H1 (cell line): ENCODE measurements at regions not wholly inside any gene's neighbourhood (a gene's known extent, or its start where the extent isn't known, plus 50 kb on each side); places are given as distances from the start of the nearest gene placed in this dataset.

Experiments used
- CTCF ChIA-PET: fragments of 300-600 bp; sonication (Branson Sonifier 250); formaldehyde crosslinking; loops from one replicate; lab custom pipeline; 2021; ENCODE audit not compliant: partially characterized antibody; lab: Charles Lee
- POLR2A ChIA-PET: fragments of 300-600 bp; sonication (Branson Sonifier 250); formaldehyde crosslinking; loops from one replicate; lab custom pipeline; 2021; ENCODE audit warnings: inconsistent platforms; ENCODE audit not compliant: partially characterized antibody; lab: Charles Lee
- DNase-seq, 2 experiments: peaks; one replicate each; pipeline versions ENCODE4 v3.0.0 to v3.0.0-alpha.2; 2010 to 2022; ENCODE audit warnings: low spot score in 2 of 2, low read depth in 1 of 2, mixed read lengths in 1 of 2
- FAIRE-seq: peaks from 2 replicates; lab custom pipeline; 2011; peaks lifted over from hg19 to GRCh38; lab: Jason Lieb, UNC
- H2AFZ ChIP-seq: 2 replicates; pipeline ENCODE4 v1.8.1; 2012; ENCODE audit warnings: low read length, inconsistent platforms
- H2AK5ac ChIP-seq: 2 replicates; pipeline ENCODE4 v1.6.1; 2013; ENCODE audit warnings: low read depth, low read length
- H2BK120ac ChIP-seq: replicated peaks from 2 replicates; pipeline ENCODE3; 2013; ENCODE audit warnings: low read depth, low read length, inconsistent platforms
- H2BK12ac ChIP-seq: 2 replicates; pipeline ENCODE4 v1.6.1; 2013; ENCODE audit warnings: low read depth, low read length
- H2BK15ac ChIP-seq: 2 replicates; pipeline ENCODE4 v1.6.1; 2013; ENCODE audit warnings: low read length
- H2BK20ac ChIP-seq: 2 replicates; pipeline ENCODE4 v1.6.1; 2013; ENCODE audit warnings: low read length
- H2BK5ac ChIP-seq: 2 replicates; pipeline ENCODE4 v1.6.1; 2013; ENCODE audit warnings: low read depth, low read length
- H3K14ac ChIP-seq: 2 replicates; pipeline ENCODE4 v1.6.1; 2013; ENCODE audit warnings: inconsistent platforms; ENCODE audit not compliant: insufficient read length
- H3K18ac ChIP-seq: 2 replicates; pipeline ENCODE4 v1.6.1; 2013; ENCODE audit warnings: low read length; ENCODE audit errors: extremely low read depth
- H3K23ac ChIP-seq: 2 replicates; pipeline ENCODE4 v1.6.1; 2013; ENCODE audit warnings: inconsistent platforms; ENCODE audit not compliant: insufficient read length
- H3K23me2 ChIP-seq: 2 replicates; pipeline ENCODE4 v1.6.1; 2013; ENCODE audit warnings: low read depth, low read length
- H3K27ac ChIP-seq: 2 replicates; pipeline ENCODE4 v1.6.1; 2011; ENCODE audit warnings: low read depth, low read length, inconsistent platforms
- H3K27me3 ChIP-seq, 4 experiments: replicated peaks in 1 of 4; 1 replicate in 1 of 4; 2 replicates in 3 of 4; pipeline versions ENCODE4 v1.6.1 to v1.8.1; 2011 to 2013; ENCODE audit warnings: low read length in 3 of 4, mild to moderate bottlenecking in 3 of 4, inconsistent platforms in 2 of 4, mixed read lengths in 2 of 4, moderate library complexity in 1 of 4; ENCODE audit not compliant: control insufficient read depth in 3 of 4, insufficient read depth in 3 of 4; ENCODE audit errors: extremely low read depth in 1 of 4
- H3K36me3 ChIP-seq, 4 experiments: 2 replicates each; pipeline versions ENCODE4 v1.6.1 to v1.8.1; 2011 to 2013; ENCODE audit warnings: mild to moderate bottlenecking in 4 of 4, low read length in 3 of 4, moderate library complexity in 2 of 4, control low read depth in 1 of 4, inconsistent platforms in 1 of 4; ENCODE audit not compliant: insufficient read depth in 4 of 4, control insufficient read depth in 2 of 4
- H3K4ac ChIP-seq: replicated peaks from 2 replicates; pipeline ENCODE3; 2013; ENCODE audit warnings: low read length, low read depth, mixed read lengths, inconsistent platforms; ENCODE audit not compliant: insufficient read length
- H3K4me1 ChIP-seq, 4 experiments: replicated peaks in 1 of 4; 1 replicate in 1 of 4; 2 replicates in 3 of 4; pipeline versions ENCODE4 v1.6.1 to v1.8.1; 2011 to 2013; ENCODE audit warnings: low read length in 3 of 4, inconsistent platforms in 2 of 4, mixed read lengths in 1 of 4; ENCODE audit not compliant: insufficient read depth in 4 of 4, control insufficient read depth in 3 of 4
- H3K4me2 ChIP-seq, 2 experiments: 2 replicates each; pipeline versions ENCODE4 v1.6.1 to v1.8.1; 2011 to 2013; ENCODE audit warnings: low read depth in 2 of 2, low read length in 2 of 2, control low read depth in 1 of 2, inconsistent platforms in 1 of 2, mild to moderate bottlenecking in 1 of 2; ENCODE audit not compliant: insufficient read depth in 1 of 2
- H3K4me3 ChIP-seq, 4 experiments: fragments of 200-600, 300-600 bp in 1 of 4; sonication (generic), shearing (Covaris generic), sonication (Bioruptor Twin) in 1 of 4; 2 replicates each; pipeline versions ENCODE4 v1.5.1 to v1.8.1; 2011 to 2016; ENCODE audit warnings: low read length in 4 of 4, low read depth in 3 of 4, control low read depth in 2 of 4, inconsistent platforms in 2 of 4, mild to moderate bottlenecking in 2 of 4, mixed read lengths in 1 of 4, moderate library complexity in 1 of 4; ENCODE audit not compliant: insufficient read depth in 2 of 4; ENCODE audit errors: extremely low read depth in 1 of 4
- H3K56ac ChIP-seq: replicated peaks from 2 replicates; pipeline ENCODE3; 2013; ENCODE audit warnings: low read depth, mild to moderate bottlenecking, mixed read lengths, low read length, inconsistent platforms; ENCODE audit not compliant: insufficient read length
- H3K79me1 ChIP-seq: 2 replicates; pipeline ENCODE4 v1.6.1; 2013; ENCODE audit warnings: low read depth, low read length, control low read depth
- H3K79me2 ChIP-seq, 2 experiments: 2 replicates each; pipeline versions ENCODE4 v1.6.1 to v1.8.1; 2012 to 2013; ENCODE audit warnings: low read length in 2 of 2, mild to moderate bottlenecking in 2 of 2, inconsistent platforms in 1 of 2; ENCODE audit not compliant: insufficient read depth in 2 of 2, control insufficient read depth in 1 of 2
- H3K9ac ChIP-seq, 4 experiments: replicated peaks in 1 of 4; 1 replicate in 1 of 4; 2 replicates in 3 of 4; pipeline versions ENCODE4 v1.6.1 to v1.8.1; 2011 to 2013; ENCODE audit warnings: low read depth in 3 of 4, low read length in 3 of 4, control low read depth in 2 of 4, mild to moderate bottlenecking in 2 of 4, moderate library complexity in 2 of 4, inconsistent platforms in 1 of 4; ENCODE audit errors: extremely low read depth in 1 of 4
- H3K9me3 ChIP-seq, 2 experiments: 2 replicates each; pipeline versions ENCODE4 v1.6.1 to v1.8.1; 2012 to 2013; ENCODE audit warnings: mild to moderate bottlenecking in 2 of 2, moderate library complexity in 2 of 2, control low read depth in 1 of 2, inconsistent platforms in 1 of 2, low read depth in 1 of 2, low read length in 1 of 2, mixed read lengths in 1 of 2; ENCODE audit not compliant: insufficient read depth in 2 of 2
- H4K20me1 ChIP-seq, 2 experiments: replicated peaks in 1 of 2; 2 replicates each; pipeline versions ENCODE3 to v1.8.1; 2011 to 2013; ENCODE audit warnings: inconsistent platforms in 2 of 2, low read length in 2 of 2, mild to moderate bottlenecking in 1 of 2; ENCODE audit not compliant: insufficient read depth in 2 of 2, control insufficient read depth in 1 of 2
- H4K5ac ChIP-seq: 2 replicates; pipeline ENCODE4 v1.6.1; 2013; ENCODE audit warnings: low read length, low read depth, mixed read lengths, inconsistent platforms; ENCODE audit not compliant: insufficient read length
- H4K8ac ChIP-seq: 2 replicates; pipeline ENCODE4 v1.8.0; 2013; ENCODE audit warnings: mild to moderate bottlenecking, moderate library complexity, low read length, inconsistent platforms; ENCODE audit not compliant: insufficient read depth; ENCODE audit errors: extremely low read depth
- H4K91ac ChIP-seq: replicated peaks from 2 replicates; pipeline ENCODE3; 2013; ENCODE audit warnings: low read length, mixed read lengths, inconsistent platforms; ENCODE audit not compliant: insufficient read length
- RBBP5 ChIP-seq: IDR thresholded peaks from 2 replicates; pipeline ENCODE4 v1.7.1; 2012; ENCODE audit warnings: low read depth, mild to moderate bottlenecking, inconsistent platforms, low read length, moderate library complexity, borderline replicate concordance
- TBP ChIP-seq: IDR thresholded peaks from 2 replicates; pipeline ENCODE4 v1.6.1; 2011; ENCODE audit warnings: low read depth, low read length, improper control_type of control experiment
- TEAD4 ChIP-seq: IDR thresholded peaks from 2 replicates; pipeline ENCODE4 v1.6.1; 2012; ENCODE audit warnings: low read depth, low read length, inconsistent platforms, mixed read lengths
- WGBS, 2 experiments: shearing (Covaris generic) in 1 of 2; methylation state at CpG; one replicate each; pipeline versions ENCODE4 v1.1.6 to v1.1.7; 2013 to 2015; ENCODE audit warnings: low lambda C conversion rate in 2 of 2, mixed read lengths in 2 of 2, inconsistent platforms in 1 of 2, low coverage in 1 of 2, missing lambda C conversion rate in 1 of 2; ENCODE audit not compliant: insufficient replicate concordance in 2 of 2, insufficient coverage in 1 of 2, insufficient read length in 1 of 2; ENCODE audit errors: extremely low coverage in 1 of 2, missing lambda C conversion rate in 1 of 2; 5-methylcytosine and 5-hydroxymethylcytosine counted together

- Histone ChIP-seq H3K4me2 (no peak overlapping the region), H3K18ac (no peak overlapping the region), H3K27ac (no peak overlapping the region), H4K8ac (no peak overlapping the region), H3K27me3 (no peaks in the 10 kb centered on the region), H2BK12ac (no peak overlapping the region), H3K9me3 (no peaks in the 10 kb centered on the region), H2BK120ac (no peak overlapping the region), H3K36me3 (no peaks in the 10 kb centered on the region; a peak in 1 of 8 replicates), H3K79me2 (no peaks in the 10 kb centered on the region), H3K56ac (no peak overlapping the region), H3K79me1 (no peaks in the 10 kb centered on the region), H2AK5ac (no peak overlapping the region), H2BK20ac (no peak overlapping the region), H2BK5ac (no peak overlapping the region), H2AFZ (no peak overlapping the region), H4K91ac (no peak overlapping the region), H3K4me1 (peaks cover 0 to 2% (median 0%) of the 10 kb centered on the region in 4 experiments; a peak in 1 of 7 replicates), H3K4ac (no peak overlapping the region), H3K23me2 (no peaks in the 10 kb centered on the region; the same call in 1 of the 2 replicates), H3K23ac (no peak overlapping the region), H2BK15ac (no peak overlapping the region), H3K4me3 (no peak overlapping the region), H4K5ac (no peak overlapping the region), H4K20me1 (no peaks in the 10 kb centered on the region), H3K9ac (no peak overlapping the region), H3K14ac (no peak overlapping the region)
- ChIA-PET CTCF (no interaction called here), POLR2A (no interaction called here)
- 86% methylated on average over 6 of the region's 6 CpGs; no CpG with 5 or more reads in 1 of the 2 experiments for WGBS, 2 experiments
- FAIRE-seq (no peak), DNase-seq (no peak)
- TF ChIP-seq TBP (no peak), RBBP5 (no peak), TEAD4 (peak; percentile 41; the same call in 1 of the 2 replicates)
Measured at GRCh38 chr10:10872035-10872673, 145.5 kb upstream of the CELF2 start.
